ENCODE measurements at regions not wholly inside any gene's neighbourhood (a gene's known extent, or its start where the extent isn't known, plus 50 kb on each side); places are given as distances from the start of the nearest gene placed in this dataset.

DNA sequence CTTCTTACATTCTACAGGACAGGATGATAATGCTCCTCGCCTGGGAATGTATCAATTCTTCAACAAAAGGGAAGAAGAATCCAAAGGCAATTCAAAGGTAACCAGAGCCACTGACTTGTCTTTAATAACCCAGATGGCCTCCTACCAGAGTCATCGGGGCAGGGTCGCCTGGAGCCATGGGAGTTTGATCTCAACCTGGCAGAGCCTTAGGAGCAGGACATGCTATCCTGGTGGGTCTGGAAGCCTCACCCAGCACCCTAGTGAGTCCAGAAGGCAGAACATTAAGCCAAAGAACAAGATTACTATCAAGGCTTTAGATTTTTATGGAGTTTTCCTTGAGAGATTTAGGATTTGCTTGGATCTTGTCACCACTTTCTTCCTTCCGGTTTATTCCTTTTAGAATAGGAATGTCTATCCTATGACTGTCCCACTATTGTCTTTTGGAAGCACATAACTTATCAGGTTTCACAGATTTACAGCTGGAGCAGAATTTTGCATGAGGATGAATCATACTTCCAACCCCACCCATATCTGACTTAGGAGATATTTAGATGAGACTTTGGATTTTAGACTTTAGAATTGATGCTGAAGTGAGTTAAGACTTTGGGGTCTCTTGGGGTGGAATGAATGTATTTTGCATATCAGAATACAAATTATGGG, 330.3 kb upstream of the GOLIM4 start:
- no peak for ATAC-seq
- Mint-ChIP-seq H3K9me3 (no peaks in the 10 kb centered on the region), H3K4me3 (no peak overlapping the region), H3K27me3 (no peaks in the 10 kb centered on the region), H3K4me1 (ENCODE audit: low read depth) (no peaks in the 10 kb centered on the region), H3K36me3 (ENCODE audit: low read depth) (no peaks in the 10 kb centered on the region), H3K27ac (no peak overlapping the region)
- TF ChIP-seq, protein P1, sequence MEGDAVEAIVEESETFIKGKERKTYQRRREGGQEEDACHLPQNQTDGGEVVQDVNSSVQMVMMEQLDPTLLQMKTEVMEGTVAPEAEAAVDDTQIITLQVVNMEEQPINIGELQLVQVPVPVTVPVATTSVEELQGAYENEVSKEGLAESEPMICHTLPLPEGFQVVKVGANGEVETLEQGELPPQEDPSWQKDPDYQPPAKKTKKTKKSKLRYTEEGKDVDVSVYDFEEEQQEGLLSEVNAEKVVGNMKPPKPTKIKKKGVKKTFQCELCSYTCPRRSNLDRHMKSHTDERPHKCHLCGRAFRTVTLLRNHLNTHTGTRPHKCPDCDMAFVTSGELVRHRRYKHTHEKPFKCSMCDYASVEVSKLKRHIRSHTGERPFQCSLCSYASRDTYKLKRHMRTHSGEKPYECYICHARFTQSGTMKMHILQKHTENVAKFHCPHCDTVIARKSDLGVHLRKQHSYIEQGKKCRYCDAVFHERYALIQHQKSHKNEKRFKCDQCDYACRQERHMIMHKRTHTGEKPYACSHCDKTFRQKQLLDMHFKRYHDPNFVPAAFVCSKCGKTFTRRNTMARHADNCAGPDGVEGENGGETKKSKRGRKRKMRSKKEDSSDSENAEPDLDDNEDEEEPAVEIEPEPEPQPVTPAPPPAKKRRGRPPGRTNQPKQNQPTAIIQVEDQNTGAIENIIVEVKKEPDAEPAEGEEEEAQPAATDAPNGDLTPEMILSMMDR (IDR thresholded peaks at IDR 0.05): no peak
- CTCF ChIA-PET: no interaction called here
- DNase-seq: no peak
- POLR2A ChIA-PET: no interaction called here
- intact Hi-C loops (cut with micrococcal nuclease): no loop called here

DNA sequence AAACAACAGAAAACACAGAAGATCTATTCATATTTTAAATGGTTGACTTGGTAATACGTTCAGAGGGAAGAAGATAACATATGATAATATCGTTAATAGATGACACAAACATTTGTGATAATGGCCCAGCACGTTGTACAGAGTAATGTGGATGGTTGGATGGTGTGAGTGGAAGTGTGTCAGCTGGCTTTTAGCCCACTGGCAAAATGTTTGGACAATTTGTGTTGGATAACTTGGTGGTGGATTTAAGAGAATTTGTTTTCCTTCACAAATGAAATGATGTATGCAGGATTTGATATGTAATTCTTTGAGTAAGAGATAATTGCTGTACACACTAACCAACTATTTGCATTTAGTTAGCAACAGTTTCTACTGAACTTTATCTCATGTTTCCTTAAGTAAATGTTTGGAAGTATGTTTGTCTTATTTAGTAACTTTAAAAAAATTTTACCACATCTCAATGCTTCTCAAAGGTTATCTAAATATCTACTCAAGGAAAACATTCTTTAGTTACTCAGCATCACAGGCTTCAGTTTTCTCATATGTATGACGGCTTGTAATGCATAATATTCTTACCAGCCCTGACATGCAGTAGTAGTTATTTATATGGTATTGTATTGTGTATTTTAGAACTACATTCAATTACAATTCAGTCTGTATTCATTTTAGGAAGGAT, 328.5 kb upstream of the GOLIM4 start:
- intact Hi-C loops (cut with micrococcal nuclease): no loop called here
- H3K4me3 Mint-ChIP-seq: no peak overlapping the region
- no peaks in the 10 kb centered on the region for H3K27me3 Mint-ChIP-seq
- H3K9me3 Mint-ChIP-seq: no peaks in the 10 kb centered on the region
- ChIA-PET POLR2A (no interaction called here), CTCF (no interaction called here)
- ATAC-seq: no peak
- TF ChIP-seq, protein P1 (IDR thresholded peaks at IDR 0.05): no peak
- no peak overlapping the region for H3K27ac Mint-ChIP-seq
- H3K4me1 Mint-ChIP-seq (ENCODE audit: low read depth): no peaks in the 10 kb centered on the region
- no peaks in the 10 kb centered on the region for H3K36me3 Mint-ChIP-seq (ENCODE audit: low read depth)
- no peak for DNase-seq

- DNase-seq: no peak
- Mint-ChIP-seq H3K4me1 (ENCODE audit: low read depth) (no peaks in the 10 kb centered on the region), H3K27me3 (no peaks in the 10 kb centered on the region), H3K27ac (no peak overlapping the region), H3K36me3 (ENCODE audit: low read depth) (no peaks in the 10 kb centered on the region), H3K9me3 (no peaks in the 10 kb centered on the region), H3K4me3 (no peak overlapping the region)
- intact Hi-C loops (cut with micrococcal nuclease): no loop called here
- ChIA-PET POLR2A (no interaction called here), CTCF (interaction anchor here (0.7 kb wide), 1 partner anchor 609 kb away, joined by 3 read pairs; no protein-coding TSS in a partner anchor)
- TF ChIP-seq, protein P1 (IDR thresholded peaks at IDR 0.05): no peak
- ATAC-seq: no peak
Observed at GRCh38 chr3:168422843-168423242, 327.1 kb upstream of the GOLIM4 start.

- intact Hi-C loops (cut with micrococcal nuclease): no loop called here
- TF ChIP-seq, protein P1 (IDR thresholded peaks at IDR 0.05): no peak
- H3K4me3 Mint-ChIP-seq: no peak overlapping the region
- ATAC-seq (no peak), DNase-seq (no peak)
- H3K36me3 Mint-ChIP-seq (ENCODE audit: low read depth): no peaks in the 10 kb centered on the region
- H3K4me1 Mint-ChIP-seq (ENCODE audit: low read depth): no peaks in the 10 kb centered on the region
- no peaks in the 10 kb centered on the region for H3K9me3 Mint-ChIP-seq
- ChIA-PET POLR2A (no interaction called here), CTCF (no interaction called here)
- no peaks in the 10 kb centered on the region for H3K27me3 Mint-ChIP-seq
- H3K27ac Mint-ChIP-seq: no peak overlapping the region
Observed at GRCh38 chr3:168419091-168419490, 323.4 kb upstream of the GOLIM4 start.

DNA sequence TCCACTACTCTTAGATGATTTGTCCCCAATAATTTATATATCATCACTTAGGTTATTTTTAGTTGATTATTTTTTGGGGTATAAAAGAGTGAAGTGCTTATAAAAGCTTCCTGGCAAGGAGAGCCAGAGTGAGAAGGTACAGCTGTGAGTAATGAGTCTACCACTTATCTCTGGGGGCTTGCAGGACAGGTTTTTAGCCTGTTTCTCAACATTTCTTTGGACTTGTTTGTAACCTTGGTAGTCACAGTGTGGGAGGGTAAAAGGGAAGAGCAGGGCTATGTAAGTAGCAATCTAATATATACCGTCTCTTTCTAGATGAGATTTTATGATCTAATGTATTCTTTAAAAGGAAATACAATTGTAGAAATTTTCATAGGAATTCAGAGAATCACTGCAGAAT, 321.3 kb upstream of the GOLIM4 start:
- Mint-ChIP-seq H3K36me3 (ENCODE audit: low read depth) (no peaks in the 10 kb centered on the region), H3K9me3 (no peaks in the 10 kb centered on the region), H3K27me3 (no peaks in the 10 kb centered on the region), H3K4me3 (no peak overlapping the region), H3K27ac (no peak overlapping the region), H3K4me1 (ENCODE audit: low read depth) (no peaks in the 10 kb centered on the region)
- ChIA-PET POLR2A (no interaction called here), CTCF (no interaction called here)
- TF ChIP-seq, protein P1 (IDR thresholded peaks at IDR 0.05): no peak
- intact Hi-C loops (cut with micrococcal nuclease): no loop called here
- DNase-seq: no peak
- no peak for ATAC-seq

Data from activated CD8-positive, alpha-beta T cell treated with anti-CD3 and anti-CD28 coated beads for 36 hours (primary cell).